Stimulated activated CD8-positive, alpha-beta memory T cell treated with anti-CD3 and anti-CD28 coated beads, Interleukin-15, amount 100 ng/mL, for 4 hours (primary cell): ENCODE measurements at regions not wholly inside any gene's neighbourhood (a gene's known extent, or its start where the extent isn't known, plus 50 kb on each side); places are given as distances from the start of the nearest gene placed in this dataset.

Source experiments
- DNase-seq, 2 donors: peaks; one replicate each; pipeline ENCODE4 v3.0.0-alpha.2; 2020; ENCODE audit warnings: low read depth in 2 of 2

- no peak for DNase-seq
These were observed 262.0 kb downstream of the HIVEP2 start for GRCh38 chr6:142682985-142683384.

GRCh38 chr6:142683714-142684141, 261.2 kb downstream of the HIVEP2 start:
- DNase-seq: no peak

GRCh38 chr6:142684371-142684770, 260.6 kb downstream of the HIVEP2 start:
- DNase-seq: no peak

- no peak for DNase-seq
These were observed 259.0 kb downstream of the HIVEP2 start for GRCh38 chr6:142685852-142686506.

GRCh38 chr6:142686507-142686887, 258.5 kb downstream of the HIVEP2 start:
- DNase-seq: no peak

- peak; percentile 4 to 28 for DNase-seq
These were observed 252.0 kb downstream of the HIVEP2 start for GRCh38 chr6:142692942-142693341.

GRCh38 chr6:142693441-142693840, 251.5 kb downstream of the HIVEP2 start:
- DNase-seq: no peak

GRCh38 chr6:142694054-142694453, 250.9 kb downstream of the HIVEP2 start:
- DNase-seq: no peak

GRCh38 chr6:142695016-142695415, 250.0 kb downstream of the HIVEP2 start:
- no peak for DNase-seq

GRCh38 chr6:142696123-142697000, 248.6 kb downstream of the HIVEP2 start:
- no peak for DNase-seq

- DNase-seq: no peak
These were observed 248.0 kb downstream of the HIVEP2 start for GRCh38 chr6:142697001-142697335.

GRCh38 chr6:142697922-142698321, 247.1 kb downstream of the HIVEP2 start:
- no peak for DNase-seq

GRCh38 chr6:142698751-142699150, 246.2 kb downstream of the HIVEP2 start:
- no peak for DNase-seq

- DNase-seq: no peak
These were observed 245.6 kb downstream of the HIVEP2 start for GRCh38 chr6:142699391-142699790.

GRCh38 chr6:142700032-142700431, 244.9 kb downstream of the HIVEP2 start:
- DNase-seq: no peak

GRCh38 chr6:142700671-142701312, 244.2 kb downstream of the HIVEP2 start:
- DNase-seq: no peak
